ENCODE measurements at regions not wholly inside any gene's neighbourhood (a gene's known extent, or its start where the extent isn't known, plus 50 kb on each side); places are given as distances from the start of the nearest gene placed in this dataset.

- TF ChIP-seq YY1 (IDR thresholded peaks at IDR 0.05; ENCODE audit: insufficient read depth, insufficient read length) (no peak), ZNF274 (IDR thresholded peaks at IDR 0.05; ENCODE audit: low read depth, low read length) (no peak)
Measured at GRCh38 chr3:137641879-137642704, 122.0 kb upstream of the SOX14 start.

Measured in NT2/D1 (cell line).